NCI-H1417 treated with DMSO at 0.1 percent for 48 hours (cell line): ENCODE measurements at regions not wholly inside any gene's neighbourhood (a gene's known extent, or its start where the extent isn't known, plus 50 kb on each side); places are given as distances from the start of the nearest gene placed in this dataset.
"Not testable (repeated sequence)": the region's sequence is repeated elsewhere in the genome, so short reads cannot be mapped to it uniquely, and the experiment has no call there.

Experiments used
- DNase-seq: peaks from one replicate; lab custom pipeline; 2025; lab: John Stamatoyannopoulos, UW

DNA sequence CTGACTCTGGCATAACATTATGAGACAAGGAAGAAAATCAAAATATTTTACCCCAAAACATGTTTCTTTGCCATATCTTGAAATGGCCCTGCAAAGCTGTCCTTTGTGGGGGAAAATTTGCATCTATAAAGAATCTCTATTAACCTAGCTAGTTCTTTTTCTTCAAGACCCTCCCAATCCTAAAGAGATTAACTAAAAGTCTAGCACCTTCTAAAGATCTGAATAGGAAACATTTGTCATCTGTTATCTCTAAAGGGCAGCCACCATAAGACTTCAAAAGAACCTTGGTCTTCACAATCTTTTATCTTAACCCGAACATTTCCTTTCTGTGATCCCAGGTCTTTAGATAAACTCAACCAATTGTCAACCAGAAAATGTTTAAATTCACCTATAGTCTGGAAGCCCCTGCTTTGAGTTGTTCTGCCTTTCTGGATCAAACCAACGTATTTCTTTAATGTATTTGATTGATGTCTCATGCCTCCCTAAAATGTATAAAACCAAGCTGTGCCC lies 196.9 kb upstream of the ARL4C start:
- not testable (repeated sequence) for DNase-seq

DNA sequence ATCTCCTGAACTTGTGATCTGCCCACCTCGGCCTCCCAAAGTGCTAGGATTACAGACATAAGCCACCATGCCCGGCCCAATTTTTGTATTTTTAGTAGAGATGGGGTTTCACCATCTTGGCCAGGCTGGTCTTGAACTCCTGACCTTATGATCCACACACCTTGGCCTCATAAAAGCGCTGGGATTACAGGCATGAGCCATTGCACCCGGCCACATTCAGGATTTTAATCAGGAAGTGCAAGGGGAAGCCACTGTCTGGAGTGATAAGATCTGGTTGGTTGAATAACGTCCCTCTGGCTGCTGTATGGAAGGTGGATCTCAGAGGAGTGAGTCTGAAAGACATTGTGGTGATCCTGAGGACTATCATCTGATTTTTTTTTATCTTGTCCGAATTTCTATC lies 196.3 kb upstream of the ARL4C start:
- DNase-seq = not testable (repeated sequence)

DNA sequence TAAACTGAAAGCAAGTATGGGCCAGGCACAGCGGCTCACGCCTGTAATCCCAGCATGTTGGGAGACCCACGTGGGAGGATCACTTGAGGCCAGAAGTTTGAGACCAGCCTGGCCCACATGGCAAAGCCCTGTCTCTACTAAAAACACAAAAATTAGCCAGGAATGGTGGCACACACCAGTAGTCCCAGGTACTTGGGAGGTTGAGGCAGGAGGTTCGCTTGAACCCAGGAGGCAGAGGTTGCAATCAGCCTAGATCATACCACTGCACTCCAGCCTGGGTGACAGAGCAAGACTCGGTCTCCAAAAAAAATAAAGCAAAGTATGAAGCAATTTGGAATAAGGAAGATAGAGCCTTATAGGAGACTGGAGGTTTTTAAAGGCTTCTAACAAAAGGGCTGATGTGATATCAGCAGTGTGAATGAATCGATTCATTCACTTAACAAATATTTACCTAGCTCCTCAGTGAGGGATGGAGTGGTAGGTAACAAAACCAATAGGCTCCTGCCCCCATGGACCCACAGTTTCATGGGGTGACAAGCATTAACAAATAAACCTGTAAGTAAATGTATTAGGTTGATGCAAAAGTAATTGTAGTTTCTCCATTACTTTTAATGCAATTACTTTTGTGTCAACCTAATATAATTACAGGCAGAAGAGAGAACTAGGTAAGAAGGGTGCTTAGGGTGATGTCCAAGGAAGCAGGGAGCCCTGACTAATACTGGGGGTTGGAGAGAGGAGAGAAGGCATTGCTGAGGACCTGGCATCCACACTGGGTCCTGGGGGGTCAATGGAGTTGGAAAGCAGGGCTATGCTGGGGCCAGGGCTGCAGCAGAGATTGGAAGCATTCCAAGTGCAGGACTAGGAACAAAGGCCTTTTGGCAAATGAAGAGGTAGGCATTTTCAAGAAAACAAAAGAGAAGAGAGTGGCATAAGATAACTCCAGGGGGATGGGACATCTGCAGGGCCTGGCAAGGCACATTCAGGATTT lies 195.4 kb upstream of the ARL4C start:
- peak; percentile 35 for DNase-seq

DNA sequence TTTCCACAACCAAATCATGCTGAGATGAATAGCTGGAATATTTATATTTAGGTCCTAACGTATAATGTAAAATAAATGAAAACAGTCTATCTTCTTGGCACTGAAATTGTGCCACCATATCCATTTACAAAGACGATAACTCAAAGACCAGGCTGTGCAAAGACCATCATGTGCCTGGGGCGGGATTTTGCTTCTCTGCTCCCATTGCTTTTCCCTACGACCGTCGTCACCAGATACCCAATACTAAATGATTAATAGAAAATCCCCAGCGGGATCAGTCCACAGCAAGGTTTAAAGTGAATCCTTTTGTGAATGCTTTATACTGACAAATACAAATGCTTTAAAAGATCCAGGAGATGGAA lies 194.3 kb upstream of the ARL4C start:
- DNase-seq = no peak

DNA sequence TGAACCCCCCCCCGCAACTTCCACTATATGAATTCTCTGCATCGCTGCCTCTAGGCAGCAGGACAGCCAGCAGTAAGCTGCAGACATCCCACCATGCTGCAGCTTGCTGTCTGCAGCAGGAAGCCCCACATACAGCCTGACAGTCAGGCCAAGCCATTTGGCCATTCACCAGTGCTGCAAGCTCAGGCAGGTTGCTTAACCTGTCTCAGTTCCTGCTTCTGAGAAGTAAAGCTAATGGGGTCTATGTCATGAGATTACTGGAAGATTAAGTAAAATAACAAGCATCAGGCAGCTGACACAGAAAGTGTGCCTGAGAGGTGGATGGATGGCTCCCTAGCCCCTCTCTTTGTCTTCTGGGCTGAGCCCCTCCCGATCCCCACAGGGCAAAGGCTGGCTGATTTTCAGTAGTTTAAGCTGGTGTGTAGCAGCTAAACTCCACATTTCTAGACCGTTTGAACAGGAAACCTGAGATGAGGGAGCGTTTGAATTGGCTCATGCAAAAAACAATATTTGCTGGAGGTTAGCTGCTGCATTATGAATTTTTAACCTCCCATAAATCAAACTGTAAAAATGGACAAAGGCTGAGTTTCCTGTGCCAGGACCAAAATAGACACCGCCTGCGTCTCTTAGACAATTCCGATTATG lies 193.8 kb upstream of the ARL4C start:
- peak; percentile 99 for DNase-seq

DNA sequence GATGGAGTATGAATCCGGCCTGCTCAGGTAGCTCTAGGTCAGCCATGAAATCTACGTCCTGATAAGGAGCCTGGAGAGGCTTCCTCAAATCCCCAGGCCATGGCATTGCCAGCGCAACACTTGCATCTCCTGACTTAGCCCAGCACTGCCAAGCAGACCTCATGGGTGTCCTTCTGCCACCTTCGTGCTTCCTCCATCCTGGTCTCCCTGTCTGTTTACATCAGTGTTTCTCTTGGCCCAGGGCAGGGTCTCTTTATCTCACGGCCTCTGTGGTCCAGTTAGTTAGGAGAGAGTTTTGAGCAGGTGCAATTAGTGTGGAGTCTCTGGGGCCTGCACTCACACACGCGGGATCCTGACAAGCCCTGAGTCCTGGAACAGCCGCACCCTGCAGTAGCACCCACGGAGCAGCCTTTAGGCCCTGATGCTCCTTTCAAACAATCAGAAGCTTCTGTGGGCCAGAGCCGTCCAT lies 193.1 kb upstream of the ARL4C start:
- no peak for DNase-seq

DNA sequence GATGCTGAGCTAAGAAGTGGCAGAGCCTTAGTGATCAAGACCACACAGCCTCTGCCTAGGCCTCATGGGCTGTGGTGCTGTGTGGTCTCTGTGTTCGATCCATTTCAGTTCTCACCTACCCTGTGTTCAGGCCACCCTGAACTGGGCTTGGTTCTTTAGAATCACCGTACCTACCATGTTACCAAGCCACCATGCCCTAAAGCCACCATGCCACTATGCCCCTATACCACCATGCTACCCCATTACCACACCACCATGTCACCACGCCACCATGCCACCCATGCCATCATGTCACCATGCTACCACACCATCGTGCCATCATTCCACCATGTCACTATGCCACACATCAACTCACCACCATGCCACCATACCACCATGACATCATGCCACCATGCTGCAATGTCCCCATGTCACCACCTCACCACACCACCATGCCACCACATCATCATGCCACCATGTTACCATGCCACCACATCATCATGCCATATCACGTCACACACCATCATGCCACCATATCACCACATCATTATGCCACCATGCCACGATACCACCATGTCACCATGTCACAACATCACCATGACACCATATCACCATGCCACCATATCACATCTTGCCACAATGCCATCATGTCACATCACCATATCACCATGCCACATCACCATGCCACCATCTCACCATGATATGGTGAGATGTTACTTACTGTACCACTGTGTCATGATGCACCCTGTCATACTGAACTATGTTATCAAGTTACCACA lies 191.0 kb upstream of the ARL4C start:
- no peak for DNase-seq

DNA sequence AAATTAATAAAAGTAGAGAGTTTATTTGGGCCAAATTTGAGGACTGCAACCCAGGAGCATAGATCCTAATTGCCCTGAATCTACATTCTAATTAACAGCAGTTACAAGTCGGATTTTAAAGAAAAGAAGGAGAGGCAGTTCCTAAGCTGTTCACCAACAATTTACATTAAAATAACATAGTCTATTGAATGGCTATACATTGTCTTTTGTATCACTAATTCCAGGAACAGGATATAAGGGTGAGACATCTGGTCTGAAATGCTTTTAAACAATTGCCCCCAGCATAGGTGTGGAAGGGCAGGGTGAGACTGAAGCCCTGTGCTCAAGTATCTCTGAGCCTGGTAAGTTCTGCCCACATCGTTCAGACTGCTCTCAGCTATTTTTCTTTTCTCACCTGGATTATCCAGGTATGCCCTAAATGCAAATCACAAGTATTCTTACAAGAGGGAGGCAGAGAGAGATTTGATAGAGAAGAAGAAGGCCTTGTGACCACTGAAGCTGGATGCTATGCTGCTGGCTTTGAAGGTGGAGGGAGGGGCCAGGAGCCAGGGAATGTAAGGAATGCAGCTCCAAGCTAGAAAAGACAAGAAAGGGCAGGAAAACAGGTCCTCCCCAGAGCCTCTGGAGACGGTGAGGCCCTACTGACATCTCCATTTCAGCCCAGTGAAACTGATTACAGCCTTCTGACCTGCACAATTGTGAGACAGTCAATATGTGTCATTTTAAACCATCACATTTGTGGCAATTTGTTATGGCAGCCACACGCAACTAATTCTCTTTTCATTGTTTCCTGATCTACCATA lies 189.4 kb upstream of the ARL4C start:
- no peak for DNase-seq

DNA sequence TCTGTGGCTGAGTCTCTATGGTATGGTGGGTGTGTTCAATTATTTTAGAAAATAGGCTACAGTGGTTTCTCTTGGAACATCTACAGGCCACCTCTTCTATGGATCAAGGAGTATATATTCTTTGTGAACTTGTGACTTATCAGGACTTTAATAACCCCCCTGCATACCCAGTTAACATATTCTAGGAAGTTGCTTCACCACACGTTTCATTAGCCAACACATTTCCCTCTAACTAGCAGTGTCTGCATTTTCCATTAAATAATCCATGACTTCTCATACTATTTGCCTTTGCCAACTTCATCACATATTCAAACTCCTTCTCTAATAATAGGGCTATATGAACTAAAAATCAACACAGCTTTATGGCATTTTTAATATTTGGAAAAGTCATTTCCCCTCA lies 187.6 kb upstream of the ARL4C start:
- DNase-seq = no peak

DNA sequence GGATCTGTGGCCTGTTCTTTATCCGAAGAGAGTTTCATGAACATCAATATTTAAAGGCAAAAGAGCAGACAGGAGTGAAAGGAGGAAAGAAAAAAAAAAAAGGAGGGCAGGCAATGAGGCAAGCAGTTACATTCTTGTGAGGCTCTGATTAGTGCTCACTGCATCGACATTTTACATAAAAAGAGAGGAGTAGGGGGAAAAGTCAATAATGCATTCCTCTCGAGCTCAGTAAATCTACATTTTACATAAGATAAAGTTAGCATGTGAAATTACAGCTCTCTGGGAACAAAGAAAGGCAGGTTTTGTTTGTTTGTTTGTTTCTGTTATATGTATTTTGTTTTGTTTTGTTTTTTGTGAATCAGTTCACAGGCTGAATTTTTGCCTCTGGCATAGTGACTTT lies 187.1 kb upstream of the ARL4C start:
- DNase-seq = no peak

DNA sequence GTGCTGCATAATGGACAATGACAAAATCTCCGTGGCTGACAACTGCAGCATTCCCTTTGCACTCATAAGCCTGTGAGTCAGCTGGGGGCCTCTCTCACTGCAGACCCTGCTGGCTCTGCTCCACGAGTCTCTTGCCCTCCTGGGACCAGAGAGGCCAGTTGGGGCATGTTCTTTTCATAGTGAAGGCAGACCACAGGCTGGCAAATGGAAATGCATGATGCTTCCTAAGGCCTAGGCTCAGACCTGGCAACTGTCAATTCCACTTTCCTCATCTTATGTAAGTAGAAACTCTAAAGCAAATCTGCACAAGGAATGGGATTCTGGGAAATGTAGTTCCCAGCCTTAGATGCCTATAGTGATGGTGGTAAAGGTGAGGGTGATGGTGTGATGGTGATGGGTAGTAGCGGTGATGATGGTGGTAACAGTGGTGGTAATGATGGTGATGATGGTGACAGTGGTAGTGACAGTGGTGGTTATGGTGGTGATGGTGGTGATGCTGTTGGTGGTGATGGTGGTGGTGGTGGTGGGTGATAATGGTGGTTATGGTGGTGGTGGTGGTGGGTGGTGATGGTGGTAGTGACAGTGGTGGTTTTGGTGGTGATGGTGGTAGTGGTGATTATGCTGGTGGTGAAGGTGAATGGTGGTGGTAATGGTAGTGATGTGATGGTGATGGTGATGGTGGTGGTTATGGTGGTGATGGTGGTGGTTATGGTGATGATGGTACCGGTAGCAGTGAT lies 185.8 kb upstream of the ARL4C start:
- DNase-seq = no peak

DNA sequence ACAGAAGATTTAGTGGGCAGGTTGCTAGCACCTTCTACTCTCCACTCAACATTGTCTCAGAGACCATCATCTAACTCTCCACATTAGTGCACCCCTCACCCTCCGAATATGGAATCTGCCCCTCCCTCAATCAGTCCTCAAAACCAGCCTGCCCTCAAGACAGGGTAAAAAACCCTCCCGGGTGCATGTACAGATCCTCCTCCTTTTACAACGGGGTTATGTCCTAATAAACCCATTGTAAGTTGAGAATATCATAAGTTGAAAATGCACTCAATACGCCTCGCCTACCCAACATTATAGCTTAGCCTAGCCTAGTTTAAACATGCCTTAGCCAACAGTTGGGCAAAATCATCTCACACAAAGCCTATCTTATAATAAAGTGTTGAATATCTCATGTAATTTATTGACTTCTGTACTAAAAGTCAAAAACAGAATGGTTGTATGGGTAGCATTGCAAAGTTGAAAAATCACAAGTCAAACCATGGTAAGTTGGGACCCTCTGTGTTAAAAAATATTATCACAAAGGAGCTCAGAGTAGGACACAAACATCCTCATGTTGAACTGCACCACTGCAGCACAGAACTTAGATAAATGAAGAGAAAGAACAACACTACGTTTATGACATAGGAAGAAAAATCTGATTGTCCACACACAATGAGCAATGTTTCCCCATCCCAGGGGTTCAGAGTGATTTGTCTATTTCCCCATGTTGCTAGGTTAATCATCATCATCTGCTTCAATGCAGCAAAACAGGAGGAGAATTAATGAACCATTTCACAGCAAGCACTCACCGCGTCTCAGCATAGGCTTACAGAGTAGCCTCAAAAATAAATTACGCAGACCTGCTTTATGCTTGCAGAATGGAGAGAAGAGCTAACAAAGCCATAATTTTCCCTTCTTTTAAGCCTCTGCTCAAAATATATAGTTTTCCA lies 184.1 kb upstream of the ARL4C start:
- no peak for DNase-seq

DNA sequence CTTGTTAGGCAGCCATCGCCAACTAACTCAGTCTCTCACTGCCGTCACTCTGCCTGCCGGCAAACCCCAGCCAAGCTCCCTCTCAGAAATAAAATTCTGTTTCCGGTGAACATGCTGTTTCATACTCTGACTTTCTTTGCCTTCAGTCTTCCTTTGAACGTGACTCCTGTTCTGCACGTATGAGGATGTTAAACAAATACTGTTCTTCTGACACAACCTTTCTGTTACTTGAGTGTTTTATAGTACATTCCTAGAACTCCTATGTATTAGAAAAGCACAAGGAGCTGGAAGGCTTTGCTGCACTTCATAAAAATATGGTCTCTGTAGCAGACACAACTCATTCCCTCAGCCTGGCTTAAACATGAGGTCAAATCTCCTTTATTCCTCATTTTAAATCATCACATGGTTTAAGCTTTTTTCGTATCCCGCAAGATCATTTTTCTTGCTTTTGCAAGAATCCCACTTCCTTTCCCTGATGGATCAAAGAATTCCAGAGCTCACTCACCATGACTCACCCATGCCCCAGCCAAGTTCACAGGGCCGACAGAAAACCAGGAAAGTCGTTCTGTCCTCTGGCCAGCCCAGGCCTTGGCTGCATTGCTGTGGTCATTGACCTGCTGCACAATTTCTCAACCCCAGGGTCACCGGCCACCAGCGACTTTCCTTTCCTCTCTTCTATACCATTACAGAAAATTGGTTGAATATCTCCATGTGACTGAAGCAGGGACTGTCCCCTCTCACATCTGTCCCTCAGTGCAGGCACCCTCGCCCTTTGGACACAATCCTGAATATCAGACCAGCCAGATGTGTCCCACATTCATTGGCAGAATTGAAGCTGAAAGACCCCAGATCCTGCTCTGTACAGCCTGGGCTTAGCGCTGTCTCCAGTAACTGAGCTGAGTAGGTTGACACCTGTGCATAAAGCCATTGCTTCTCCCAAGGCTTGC lies 183.1 kb upstream of the ARL4C start:
- no peak for DNase-seq

DNA sequence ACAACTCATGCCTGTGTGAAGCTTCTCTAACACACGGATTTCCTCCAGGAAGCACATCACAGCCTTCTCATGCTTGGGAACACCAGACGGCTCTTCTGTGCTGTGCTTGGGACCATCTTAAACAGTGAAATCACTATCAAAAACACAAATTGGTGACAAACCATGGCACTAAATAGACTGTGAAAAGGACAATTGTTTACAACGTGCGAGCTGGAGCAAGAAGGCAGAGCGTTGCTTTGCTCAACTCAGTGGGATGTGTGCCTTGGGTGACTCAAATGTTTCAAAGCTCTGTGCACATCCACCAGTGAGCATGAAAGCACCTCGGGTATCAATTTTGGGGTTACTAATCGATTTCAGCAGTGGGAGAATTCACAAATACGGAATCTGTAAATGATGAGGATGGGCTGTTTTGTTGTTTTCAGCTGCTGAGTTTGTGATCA lies 182.4 kb upstream of the ARL4C start:
- no peak for DNase-seq

DNA sequence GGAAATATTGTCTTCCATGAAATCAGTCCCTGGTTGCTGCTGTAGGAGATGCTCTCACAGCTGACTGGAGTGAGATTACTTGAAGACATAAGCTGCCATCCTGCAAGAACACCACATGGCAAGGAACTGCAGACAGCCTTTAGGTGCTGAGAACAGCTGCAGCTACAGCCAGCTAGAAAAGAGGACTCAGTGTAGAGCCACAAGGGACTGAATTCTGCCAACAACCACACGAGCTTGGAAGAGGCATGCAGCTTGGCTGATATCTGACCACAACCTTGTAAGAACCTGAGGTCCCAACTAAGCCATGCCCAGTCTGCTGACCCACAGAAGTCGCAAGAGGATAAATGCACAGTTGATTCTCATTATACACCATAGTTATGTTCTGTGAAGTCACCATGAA lies 181.8 kb upstream of the ARL4C start:
- DNase-seq = no peak

DNA sequence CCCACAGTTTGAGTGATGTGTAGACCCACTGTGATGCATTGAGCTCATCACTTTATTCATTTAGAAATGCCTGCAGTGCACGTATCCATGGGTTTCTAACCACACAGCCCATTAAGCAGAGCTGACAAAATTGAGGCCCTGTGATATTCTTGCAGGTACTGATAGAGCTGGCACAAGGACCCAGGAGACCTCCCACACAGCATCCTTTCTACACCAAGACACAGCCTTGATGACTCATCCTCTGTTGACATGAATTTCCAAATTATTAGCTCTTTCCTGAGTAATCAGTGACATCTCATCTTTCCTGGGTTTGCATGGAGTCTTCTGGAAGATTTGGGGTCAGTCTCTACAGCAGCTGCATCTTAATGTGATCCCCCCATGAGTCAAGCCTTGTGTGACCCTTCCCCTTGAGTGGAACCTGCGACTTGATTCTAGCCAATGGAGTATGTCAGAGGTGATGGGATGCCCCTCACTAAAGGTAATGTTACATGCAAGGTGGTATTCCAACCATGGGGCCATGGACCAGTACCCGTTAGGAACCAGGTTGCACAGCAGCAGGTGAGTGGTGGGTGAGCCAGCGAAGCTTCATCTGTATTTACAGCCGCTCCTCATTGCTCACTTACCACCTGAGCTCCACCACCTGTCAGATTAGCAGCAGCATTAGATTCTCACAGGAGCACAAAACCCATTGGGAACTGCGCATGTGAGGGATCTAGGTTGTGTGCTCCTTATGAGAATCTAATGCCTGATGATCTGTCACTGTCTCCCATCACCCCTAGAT lies 181.1 kb upstream of the ARL4C start:
- DNase-seq = no peak

DNA sequence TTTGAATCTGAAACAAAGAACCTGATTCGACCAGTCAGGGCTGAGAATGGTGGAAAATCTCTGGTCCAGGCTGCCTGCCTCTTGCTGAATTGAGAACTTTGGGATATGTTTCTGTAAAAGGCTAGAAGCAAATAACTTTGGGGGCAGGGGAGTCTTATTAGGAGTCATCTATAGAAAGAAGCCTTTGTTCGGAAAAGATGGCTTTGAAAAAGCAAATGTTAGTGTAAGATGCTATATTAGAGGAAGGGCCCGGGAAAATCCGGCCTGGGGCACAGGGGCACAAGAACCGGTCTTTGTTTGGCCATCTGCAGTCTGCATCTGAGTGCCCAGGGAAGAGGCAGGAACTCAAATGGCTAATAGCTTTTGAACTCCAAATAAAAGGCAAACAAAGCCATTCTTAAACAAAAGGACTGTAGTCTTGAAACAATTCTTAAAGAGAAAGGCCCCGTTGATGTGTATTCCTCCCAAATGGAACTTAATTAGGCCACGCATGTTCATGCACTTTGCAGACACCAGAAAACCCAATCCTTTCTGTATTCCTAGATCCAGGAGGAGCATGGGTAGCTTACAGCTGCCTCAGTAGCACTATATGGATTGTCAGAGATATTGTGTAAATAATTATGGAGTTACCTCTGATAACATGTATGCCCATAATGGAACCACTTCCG lies 180.0 kb upstream of the ARL4C start:
- DNase-seq = no peak
